ENCODE measurements at regions not wholly inside any gene's neighbourhood (a gene's known extent, or its start where the extent isn't known, plus 50 kb on each side); places are given as distances from the start of the nearest gene placed in this dataset.

- TF ChIP-seq SMAD9 (CRISPR knock-in tag; IDR thresholded peaks at IDR 0.05): no peak
- TF ChIP-seq MIER2 (CRISPR knock-in tag; IDR thresholded peaks at IDR 0.05): no peak
- TF ChIP-seq, protein P1, sequence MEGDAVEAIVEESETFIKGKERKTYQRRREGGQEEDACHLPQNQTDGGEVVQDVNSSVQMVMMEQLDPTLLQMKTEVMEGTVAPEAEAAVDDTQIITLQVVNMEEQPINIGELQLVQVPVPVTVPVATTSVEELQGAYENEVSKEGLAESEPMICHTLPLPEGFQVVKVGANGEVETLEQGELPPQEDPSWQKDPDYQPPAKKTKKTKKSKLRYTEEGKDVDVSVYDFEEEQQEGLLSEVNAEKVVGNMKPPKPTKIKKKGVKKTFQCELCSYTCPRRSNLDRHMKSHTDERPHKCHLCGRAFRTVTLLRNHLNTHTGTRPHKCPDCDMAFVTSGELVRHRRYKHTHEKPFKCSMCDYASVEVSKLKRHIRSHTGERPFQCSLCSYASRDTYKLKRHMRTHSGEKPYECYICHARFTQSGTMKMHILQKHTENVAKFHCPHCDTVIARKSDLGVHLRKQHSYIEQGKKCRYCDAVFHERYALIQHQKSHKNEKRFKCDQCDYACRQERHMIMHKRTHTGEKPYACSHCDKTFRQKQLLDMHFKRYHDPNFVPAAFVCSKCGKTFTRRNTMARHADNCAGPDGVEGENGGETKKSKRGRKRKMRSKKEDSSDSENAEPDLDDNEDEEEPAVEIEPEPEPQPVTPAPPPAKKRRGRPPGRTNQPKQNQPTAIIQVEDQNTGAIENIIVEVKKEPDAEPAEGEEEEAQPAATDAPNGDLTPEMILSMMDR (CRISPR knock-in tag; IDR thresholded peaks at IDR 0.05): no peak
- no peak for TF ChIP-seq RAD21 (CRISPR knock-in tag; IDR thresholded peaks at IDR 0.05)
Measured at GRCh38 chr7:112654322-112655216, 135.6 kb downstream of the TMEM168 start.

Measured in HepG2 (cell line).